ENCODE measurements at regions not wholly inside any gene's neighbourhood (a gene's known extent, or its start where the extent isn't known, plus 50 kb on each side); places are given as distances from the start of the nearest gene placed in this dataset.

DNA sequence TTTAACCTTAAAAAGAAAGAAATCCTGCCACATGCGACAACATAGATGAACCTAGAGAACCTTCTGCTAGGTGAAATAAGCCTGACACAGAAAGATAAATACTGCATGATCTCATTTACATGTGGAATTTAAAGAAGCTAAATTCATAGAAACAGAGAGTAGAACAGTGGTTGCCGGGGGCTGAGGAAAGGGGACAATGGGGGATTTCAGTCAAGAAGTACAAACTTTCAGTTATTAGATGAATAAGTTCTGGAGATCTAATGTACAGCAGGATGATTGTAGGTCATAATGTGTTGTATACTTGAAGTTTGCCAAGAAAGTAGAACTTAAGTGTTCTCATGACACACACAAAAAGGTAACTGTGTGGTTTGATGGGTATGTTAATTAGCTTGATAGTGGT lies 204.3 kb upstream of the PRSS16 start:
- TF ChIP-seq EZH2phosphoT487 (IDR thresholded peaks at IDR 0.05; ENCODE audit: insufficient read depth, low read depth) (no peak), EZH2 (IDR thresholded peaks at IDR 0.05; ENCODE audit: insufficient read depth, poor library complexity, severe bottlenecking) (no peak)

Measured in GM23248 (cell line).